Left lung (tissue), 4 donors: ENCODE measurements at regions not wholly inside any gene's neighbourhood (a gene's known extent, or its start where the extent isn't known, plus 50 kb on each side); places are given as distances from the start of the nearest gene placed in this dataset.

Source experiments
- ATAC-seq: fragments of 200-7000 bp; cut with Tn5 transposase; one replicate; pipeline ENCODE4 v1.9.1; 2020; ENCODE audit warnings: moderate library complexity
- DNase-seq, 4 donors: peaks; one replicate each; pipeline ENCODE4 v3.0.0-alpha.2; 2013 to 2020
- H3K27ac ChIP-seq, 2 donors: fragments of 200-600 bp; sonication (generic) in 1 of 2; one replicate each; pipeline versions ENCODE4 v1.5.0 to v1.8.0; 2020 to 2021
- H3K27me3 ChIP-seq, 2 donors: fragments of 200-600 bp; sonication (generic) in 1 of 2; one replicate each; pipeline versions ENCODE4 v1.5.0 to v1.8.0; 2020 to 2021
- H3K36me3 ChIP-seq, 2 donors: fragments of 200-600 bp; sonication (generic) in 1 of 2; one replicate each; pipeline versions ENCODE4 v1.5.0 to v1.8.0; 2020 to 2021
- H3K4me1 ChIP-seq, 2 donors: fragments of 200-600 bp; one replicate each; pipeline ENCODE4 v1.8.0; 2021
- H3K4me3 ChIP-seq, 2 donors: fragments of 200-600 bp; sonication (generic) in 1 of 2; one replicate each; pipeline versions ENCODE4 v1.5.0 to v1.8.0; 2020 to 2021; ENCODE audit warnings: mild to moderate bottlenecking in 1 of 2
- H3K9me3 ChIP-seq, 2 donors: fragments of 200-600 bp; sonication (generic) in 1 of 2; one replicate each; pipeline versions ENCODE4 v1.5.0 to v1.8.0; 2020 to 2021
- CTCF ChIP-seq, 2 donors: fragments of 200-600 bp; sonication (generic) in 1 of 2; IDR thresholded peaks; one replicate each; pipeline versions ENCODE4 v1.5.0 to v1.8.0; 2021; ENCODE audit warnings: antibody characterized with exemption in 2 of 2
- intact Hi-C, 2 donors: fragments of 100-400 bp; cut with DNase I; formaldehyde crosslinking; loops; one replicate each; pipeline versions ENCODE4 v1.11.2 to v1.14.2; 2022
- donor health status: DM: no; HTN: yes; CAD: no.
- donor health status: DM: no; HTN: no; CAD: no.

DNA sequence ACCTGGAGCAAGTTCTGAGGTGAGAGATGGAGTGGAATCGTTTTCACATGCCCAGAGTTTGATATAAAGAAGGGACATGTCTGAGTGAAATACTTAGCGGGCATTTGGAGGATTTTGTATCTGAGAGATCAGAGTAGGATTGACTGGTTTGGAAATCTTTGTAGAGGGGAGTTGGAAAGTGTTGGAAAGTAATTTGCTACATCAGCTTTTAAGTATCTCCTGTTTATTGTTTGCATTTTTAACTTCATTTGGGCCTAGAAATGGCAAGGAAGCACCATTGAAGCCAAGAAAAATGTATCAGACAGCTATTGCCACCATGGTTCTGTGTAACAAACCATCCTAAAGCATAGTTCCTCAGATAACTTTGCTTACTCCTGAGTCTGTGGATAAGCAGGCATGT, 1015.1 kb upstream of the EEF2KMT start:
- no peak for TF ChIP-seq CTCF (IDR thresholded peaks at IDR 0.05)
- Histone ChIP-seq H3K4me3 (no peak overlapping the region), H3K27ac (no peak overlapping the region), H3K4me1 (no peaks in the 10 kb centered on the region), H3K9me3 (no peaks in the 10 kb centered on the region), H3K36me3 (no peaks in the 10 kb centered on the region), H3K27me3 (no peaks in the 10 kb centered on the region)
- DNase-seq (no peak), ATAC-seq (no peak)
- intact Hi-C loops: no loop called here

GRCh38 chr16:6111390-6111789, 1013.8 kb upstream of the EEF2KMT start:
- intact Hi-C loops: no loop called here
- Histone ChIP-seq H3K9me3 (no peaks in the 10 kb centered on the region), H3K4me1 (no peaks in the 10 kb centered on the region), H3K4me3 (no peak overlapping the region), H3K27me3 (no peaks in the 10 kb centered on the region), H3K36me3 (no peaks in the 10 kb centered on the region), H3K27ac (no peak overlapping the region)
- no peak for ATAC-seq
- DNase-seq: no peak
- TF ChIP-seq CTCF (IDR thresholded peaks at IDR 0.05): no peak

DNA sequence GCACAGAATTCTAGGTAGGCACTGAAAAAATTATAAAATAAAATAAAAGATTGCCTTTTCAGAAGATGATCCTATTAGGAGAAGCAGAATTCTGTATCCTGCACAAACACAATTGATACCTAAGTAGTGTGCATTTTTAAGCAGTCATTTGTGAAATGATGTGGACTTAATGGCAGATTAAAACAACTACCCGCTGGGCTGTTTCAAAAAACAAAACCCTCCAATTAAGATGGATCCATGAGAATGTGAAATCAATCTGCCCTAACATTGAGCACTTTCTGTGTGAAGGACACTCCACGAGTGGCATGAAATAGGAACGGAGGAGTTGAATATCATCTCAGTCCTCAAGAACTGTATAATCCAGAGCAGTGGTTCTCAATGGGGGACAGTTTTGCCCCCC, 1012.8 kb upstream of the EEF2KMT start:
- ATAC-seq: no peak
- intact Hi-C loops: no loop called here
- no peak for TF ChIP-seq CTCF (IDR thresholded peaks at IDR 0.05)

GRCh38 chr16:6106061-6106460, 1008.5 kb upstream of the EEF2KMT start:
- H3K27me3 ChIP-seq: no peaks in the 10 kb centered on the region
- H3K4me1 ChIP-seq: no peaks in the 10 kb centered on the region
- TF ChIP-seq CTCF (IDR thresholded peaks at IDR 0.05): no peak
- H3K36me3 ChIP-seq: no peaks in the 10 kb centered on the region
- intact Hi-C loops: no loop called here
- DNase-seq (no peak), ATAC-seq (no peak)
- no peak overlapping the region for H3K27ac ChIP-seq
- H3K9me3 ChIP-seq: peaks cover 0 to 4% of the 10 kb centered on the region in 2 donors
- H3K4me3 ChIP-seq: no peak overlapping the region

More for the DNA sequence above, 1012.8 kb upstream of the EEF2KMT start:
- H3K4me3 ChIP-seq: no peak overlapping the region
- no peaks in the 10 kb centered on the region for H3K4me1 ChIP-seq
- no peak for DNase-seq
- no peak overlapping the region for H3K27ac ChIP-seq
- H3K9me3 ChIP-seq: no peaks in the 10 kb centered on the region
- H3K36me3 ChIP-seq: no peaks in the 10 kb centered on the region
- no peaks in the 10 kb centered on the region for H3K27me3 ChIP-seq

DNA sequence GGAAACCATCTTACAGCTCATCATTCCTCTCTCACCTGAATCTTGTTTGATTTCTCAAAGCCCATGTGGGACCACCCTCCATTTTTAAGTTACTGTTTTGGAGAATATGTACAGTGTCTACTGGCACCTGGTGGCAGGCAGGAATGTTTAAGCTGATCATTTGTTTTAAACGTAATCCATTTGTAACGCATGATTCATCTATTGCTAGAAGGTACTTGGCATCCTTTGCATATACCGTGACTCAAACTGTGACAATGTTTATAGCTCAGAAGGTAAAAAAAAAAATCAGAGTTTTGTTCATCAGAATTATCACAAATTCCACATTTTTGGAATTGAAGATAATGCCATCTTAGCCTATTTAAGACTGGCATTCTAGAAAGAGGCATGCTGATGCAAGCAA, 1007.5 kb upstream of the EEF2KMT start:
- no peak overlapping the region for H3K4me3 ChIP-seq
- H3K9me3 ChIP-seq: peaks cover 0 to 4% of the 10 kb centered on the region in 2 donors
- no peak overlapping the region for H3K27ac ChIP-seq
- no peak for ATAC-seq
- no peaks in the 10 kb centered on the region for H3K36me3 ChIP-seq
- no peaks in the 10 kb centered on the region for H3K4me1 ChIP-seq
- DNase-seq: no peak
- no peaks in the 10 kb centered on the region for H3K27me3 ChIP-seq
- no peak for TF ChIP-seq CTCF (IDR thresholded peaks at IDR 0.05)
- intact Hi-C loops: no loop called here
